BJ (cell line): ENCODE measurements at regions not wholly inside any gene's neighbourhood (a gene's known extent, or its start where the extent isn't known, plus 50 kb on each side); places are given as distances from the start of the nearest gene placed in this dataset.

Experiments used
- CTCF ChIA-PET: fragments of 350-600 bp; formaldehyde crosslinking; extraction: SDS; loops from one replicate; lab custom pipeline; 2021; ENCODE audit warnings: antibody characterized with exemption, inconsistent platforms; lab: Yijun Ruan, JAX
- POLR2A ChIA-PET: fragments of 300-600 bp; sonication (Branson Sonifier 250); formaldehyde crosslinking; extraction: SDS; loops from one replicate; lab custom pipeline; 2021; ENCODE audit warnings: antibody characterized with exemption; lab: Charles Lee
- DNase-seq: peaks from one replicate; pipeline ENCODE4 v3.0.0-alpha.2; 2011; ENCODE audit warnings: low read depth
- H3K27me3 ChIP-seq: 2 replicates; pipeline ENCODE4 v1.6.0; 2011; ENCODE audit warnings: low read length; ENCODE audit not compliant: control insufficient read depth, insufficient read depth
- H3K36me3 ChIP-seq: 2 replicates; pipeline ENCODE4 v1.5.1; 2011; ENCODE audit warnings: low read length; ENCODE audit not compliant: control insufficient read depth, insufficient read depth
- H3K4me3 ChIP-seq: 2 replicates; pipeline ENCODE4 v1.5.1; 2011; ENCODE audit warnings: low read depth, mild to moderate bottlenecking, control low read depth, low read length
- TF ChIP-seq, protein P1 (sequence below): IDR thresholded peaks from 2 replicates; pipeline ENCODE4 v1.5.1; 2011; ENCODE audit warnings: low read depth, mild to moderate bottlenecking, control low read depth, inconsistent platforms, low read length, moderate library complexity; ENCODE audit not compliant: insufficient read depth

GRCh38 chr15:46408312-46408711 lies 773.5 kb downstream of the SQOR start:
- CTCF ChIA-PET, result no interaction called here
- Histone ChIP-seq H3K27me3 (no peaks in the 10 kb centered on the region), H3K36me3 (no peaks in the 10 kb centered on the region), H3K4me3 (no peak overlapping the region)
- TF ChIP-seq, protein P1, sequence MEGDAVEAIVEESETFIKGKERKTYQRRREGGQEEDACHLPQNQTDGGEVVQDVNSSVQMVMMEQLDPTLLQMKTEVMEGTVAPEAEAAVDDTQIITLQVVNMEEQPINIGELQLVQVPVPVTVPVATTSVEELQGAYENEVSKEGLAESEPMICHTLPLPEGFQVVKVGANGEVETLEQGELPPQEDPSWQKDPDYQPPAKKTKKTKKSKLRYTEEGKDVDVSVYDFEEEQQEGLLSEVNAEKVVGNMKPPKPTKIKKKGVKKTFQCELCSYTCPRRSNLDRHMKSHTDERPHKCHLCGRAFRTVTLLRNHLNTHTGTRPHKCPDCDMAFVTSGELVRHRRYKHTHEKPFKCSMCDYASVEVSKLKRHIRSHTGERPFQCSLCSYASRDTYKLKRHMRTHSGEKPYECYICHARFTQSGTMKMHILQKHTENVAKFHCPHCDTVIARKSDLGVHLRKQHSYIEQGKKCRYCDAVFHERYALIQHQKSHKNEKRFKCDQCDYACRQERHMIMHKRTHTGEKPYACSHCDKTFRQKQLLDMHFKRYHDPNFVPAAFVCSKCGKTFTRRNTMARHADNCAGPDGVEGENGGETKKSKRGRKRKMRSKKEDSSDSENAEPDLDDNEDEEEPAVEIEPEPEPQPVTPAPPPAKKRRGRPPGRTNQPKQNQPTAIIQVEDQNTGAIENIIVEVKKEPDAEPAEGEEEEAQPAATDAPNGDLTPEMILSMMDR, result no peak
- POLR2A ChIA-PET, result no interaction called here
- no peak for DNase-seq

GRCh38 chr15:46409841-46410301 lies 775.0 kb downstream of the SQOR start:
- DNase-seq, result no peak
- no peaks in the 10 kb centered on the region for H3K36me3 ChIP-seq
- CTCF ChIA-PET, result no interaction called here
- H3K27me3 ChIP-seq, result no peaks in the 10 kb centered on the region
- POLR2A ChIA-PET, result no interaction called here
- TF ChIP-seq, protein P1, result no peak
- H3K4me3 ChIP-seq, result no peak overlapping the region

DNA sequence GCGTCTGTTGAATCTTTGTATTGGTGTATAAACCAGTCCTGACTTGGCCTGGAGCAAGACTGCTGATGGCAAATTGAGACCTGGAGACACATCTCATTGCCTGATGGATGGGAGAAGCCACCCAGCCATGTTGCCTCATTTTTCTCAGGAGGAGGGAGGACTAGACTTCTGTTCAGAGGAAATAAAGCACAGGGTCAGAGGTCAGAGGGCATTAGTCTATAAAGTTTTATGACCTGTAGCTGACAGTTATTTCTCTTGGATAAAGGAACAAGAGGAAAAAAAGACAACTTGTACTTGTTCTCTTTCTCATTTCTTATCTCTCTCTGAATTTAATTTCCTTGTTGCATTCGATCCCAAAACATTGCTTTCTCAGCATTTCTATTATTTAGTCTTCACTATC lies 775.9 kb downstream of the SQOR start:
- ChIA-PET CTCF (no interaction called here), POLR2A (no interaction called here)
- Histone ChIP-seq H3K4me3 (no peak overlapping the region), H3K36me3 (no peaks in the 10 kb centered on the region), H3K27me3 (no peaks in the 10 kb centered on the region)
- DNase-seq, result no peak
- TF ChIP-seq, protein P1, result no peak

DNA sequence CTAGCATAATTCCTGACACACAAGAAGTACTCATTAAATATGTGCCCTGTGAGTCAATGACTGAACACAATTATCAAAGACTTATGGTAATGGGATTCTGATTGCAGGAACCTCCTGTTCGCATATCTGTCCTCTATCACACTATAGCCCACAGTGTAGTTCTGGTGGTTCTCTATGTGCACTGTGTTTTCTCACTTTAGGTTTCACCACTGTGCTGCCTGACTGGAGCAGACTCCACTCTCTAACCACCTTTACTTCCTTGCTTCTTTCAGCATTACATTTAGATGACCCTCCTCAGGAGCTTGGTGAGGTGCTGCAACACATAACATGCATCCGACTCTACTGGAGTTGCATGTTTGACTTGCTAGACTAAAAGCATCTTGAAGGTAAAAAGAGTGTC lies 777.1 kb downstream of the SQOR start:
- ChIA-PET POLR2A (no interaction called here), CTCF (no interaction called here)
- no peak for DNase-seq
- Histone ChIP-seq H3K36me3 (no peaks in the 10 kb centered on the region), H3K27me3 (no peaks in the 10 kb centered on the region), H3K4me3 (no peak overlapping the region)
- TF ChIP-seq, protein P1, result no peak

DNA sequence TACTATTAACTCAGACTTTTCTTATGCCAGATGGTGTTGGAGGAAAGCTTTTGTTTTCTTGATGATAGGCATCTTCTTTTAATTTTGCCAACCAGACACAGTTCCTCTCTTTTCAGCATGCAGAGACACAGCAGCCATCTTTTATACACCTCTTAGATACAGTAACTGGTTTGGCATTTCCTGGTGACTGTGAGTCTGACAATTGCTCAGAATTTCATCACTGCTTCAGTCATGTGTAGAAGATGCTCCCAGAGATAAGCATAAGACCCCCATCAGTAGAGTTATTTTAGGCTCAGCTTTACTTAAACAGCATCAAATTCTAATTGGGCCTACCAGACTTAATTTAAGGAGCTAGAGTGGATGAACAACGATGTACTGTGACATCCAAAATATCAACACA lies 779.0 kb downstream of the SQOR start:
- no peaks in the 10 kb centered on the region for H3K36me3 ChIP-seq
- ChIA-PET POLR2A (no interaction called here), CTCF (no interaction called here)
- H3K4me3 ChIP-seq, result no peak overlapping the region
- TF ChIP-seq, protein P1, result no peak
- peak; percentile 32 for DNase-seq
- H3K27me3 ChIP-seq, result no peaks in the 10 kb centered on the region
